SK-N-MC (cell line): ENCODE measurements at regions not wholly inside any gene's neighbourhood (a gene's known extent, or its start where the extent isn't known, plus 50 kb on each side); places are given as distances from the start of the nearest gene placed in this dataset.

ENCODE experiments used
- EZH2 ChIP-seq: fragments of 200-600 bp; sonication (generic); IDR thresholded peaks from one replicate; pipeline ENCODE4 v1.6.1; 2017; ENCODE audit warnings: antibody characterized with exemption
- POLR2AphosphoS5 ChIP-seq: IDR thresholded peaks from 2 replicates; pipeline ENCODE4 v1.6.1; 2012; ENCODE audit warnings: mild to moderate bottlenecking, low read depth, low read length, borderline replicate concordance

DNA sequence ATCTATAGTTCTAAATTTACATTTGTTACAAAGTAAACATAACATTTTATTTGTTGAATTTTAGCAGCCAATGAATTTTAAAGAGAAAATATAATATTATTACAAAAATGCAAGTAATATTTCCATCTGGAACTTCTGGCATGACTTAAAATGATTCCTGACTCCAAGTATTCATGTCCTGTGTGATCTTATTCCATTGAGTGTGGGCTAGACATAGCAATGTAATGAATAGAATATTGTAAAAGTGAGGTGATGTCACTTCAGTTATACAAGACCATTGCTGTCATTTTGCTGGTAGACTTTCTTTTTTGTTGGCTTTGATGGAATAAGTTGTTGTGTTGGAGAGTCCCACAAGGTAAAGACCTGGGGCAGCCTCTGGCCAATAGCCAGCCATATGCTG is 912.2 kb upstream of the PIK3C3 start:
- no peak for TF ChIP-seq POLR2AphosphoS5
- TF ChIP-seq EZH2 = no peak
